Prostate gland (tissue), 2 donors: ENCODE measurements at regions not wholly inside any gene's neighbourhood (a gene's known extent, or its start where the extent isn't known, plus 50 kb on each side); places are given as distances from the start of the nearest gene placed in this dataset.

Experiments used
- CTCF ChIP-seq, 4 experiments: fragments of 200-600 bp in 2 of 4; fragments of 450-650 bp in 2 of 4; sonication (generic) in 2 of 4; IDR thresholded peaks; 1 replicate in 3 of 4; 2 replicates in 1 of 4; pipeline ENCODE4 v1.5.1; 2016 to 2019; ENCODE audit warnings: antibody characterized with exemption in 4 of 4, mild to moderate bottlenecking in 2 of 4, moderate library complexity in 2 of 4
- POLR2A ChIP-seq: fragments of 450-650 bp; IDR thresholded peaks from one replicate; pipeline ENCODE4 v1.6.1; 2016; ENCODE audit warnings: antibody characterized with exemption, mild to moderate bottlenecking

DNA sequence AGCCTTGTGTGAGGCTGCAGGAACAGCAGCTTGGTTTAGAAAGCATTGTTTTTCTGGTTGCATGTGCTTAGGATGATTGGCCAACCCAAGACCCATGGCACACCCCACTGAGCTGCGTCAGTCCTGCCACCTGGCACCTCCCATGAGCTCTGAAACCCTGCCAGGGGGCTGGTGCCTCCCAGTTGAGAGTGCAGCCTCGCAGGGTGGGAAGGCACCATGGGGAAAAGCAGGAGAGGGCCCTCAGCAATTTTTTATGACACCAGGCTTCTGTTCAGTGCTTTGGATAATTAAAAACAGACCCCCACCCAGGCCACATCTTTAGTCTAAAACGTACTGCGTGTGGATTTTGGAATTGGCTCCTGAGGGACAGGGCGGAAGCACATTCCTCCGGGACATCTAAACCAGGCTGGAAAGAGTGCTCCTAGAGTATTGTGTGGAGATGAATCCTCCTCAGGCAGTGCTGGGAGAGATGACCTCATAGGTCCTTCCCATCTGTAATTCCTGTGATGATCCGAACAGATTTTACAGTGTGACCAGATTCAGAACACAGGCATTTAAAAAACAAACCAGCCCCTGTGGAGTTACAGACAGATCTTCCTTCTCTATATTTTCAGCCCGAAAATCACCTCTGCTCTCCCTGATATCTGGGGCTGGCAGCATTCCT, 438.3 kb downstream of the ZNF521 start:
- TF ChIP-seq CTCF (IDR thresholded peaks at IDR 0.05) (no peak), POLR2A (no peak)
